ENCODE measurements at regions not wholly inside any gene's neighbourhood (a gene's known extent, or its start where the extent isn't known, plus 50 kb on each side); places are given as distances from the start of the nearest gene placed in this dataset.
"Not testable (repeated sequence)": the region's sequence is repeated elsewhere in the genome, so short reads cannot be mapped to it uniquely, and the experiment has no call there.

DNA sequence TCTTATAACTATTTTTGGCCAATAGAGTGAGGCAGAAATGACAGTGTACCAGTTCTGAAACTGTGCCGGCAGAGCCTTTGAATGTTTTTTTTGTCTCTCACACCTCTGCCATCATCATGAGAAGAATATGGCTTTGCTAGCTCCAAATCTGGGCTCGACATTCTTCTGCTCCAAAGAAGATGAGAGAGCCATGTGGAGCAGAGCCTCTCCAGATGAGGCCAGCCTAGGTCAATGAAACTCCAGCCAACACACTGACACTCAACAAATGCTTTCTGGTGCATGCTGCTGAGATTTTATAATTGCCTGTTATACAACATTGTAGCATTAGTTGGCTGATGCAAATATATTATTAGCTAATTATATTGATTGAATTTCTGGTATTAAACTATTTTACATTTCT, 154.7 kb downstream of the SLC38A4 start:
- H3K27ac ChIP-seq, result no peak overlapping the region
- DNase-seq (ENCODE audit: low read depth, low spot score), result no peak

- no peak for DNase-seq (ENCODE audit: low read depth, low spot score)
- H3K27ac ChIP-seq, result no peak overlapping the region
Measured at GRCh38 chr12:46670636-46671035, 155.2 kb downstream of the SLC38A4 start.

DNA sequence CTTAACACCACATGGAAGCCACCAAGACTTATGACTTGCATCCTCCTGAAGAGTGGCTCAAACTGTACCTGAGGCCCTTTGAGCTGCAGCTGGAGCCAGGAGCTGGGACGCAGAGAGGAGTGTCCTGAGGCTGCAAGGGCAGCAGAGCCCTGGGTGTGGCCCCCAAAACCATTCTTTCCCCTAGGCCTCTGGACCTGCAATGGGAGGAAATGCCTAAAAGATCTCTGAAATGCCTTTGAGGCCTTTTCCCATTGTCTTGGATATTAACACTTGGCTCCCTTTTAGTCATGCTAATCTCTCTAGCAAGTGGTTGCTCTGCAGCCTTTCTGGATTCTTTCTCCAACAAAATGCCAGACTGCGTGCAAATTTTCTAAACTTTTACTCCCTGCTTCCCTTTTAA, 156.1 kb downstream of the SLC38A4 start:
- H3K27ac ChIP-seq, result no peak overlapping the region
- DNase-seq (ENCODE audit: low read depth, low spot score), result no peak

DNA sequence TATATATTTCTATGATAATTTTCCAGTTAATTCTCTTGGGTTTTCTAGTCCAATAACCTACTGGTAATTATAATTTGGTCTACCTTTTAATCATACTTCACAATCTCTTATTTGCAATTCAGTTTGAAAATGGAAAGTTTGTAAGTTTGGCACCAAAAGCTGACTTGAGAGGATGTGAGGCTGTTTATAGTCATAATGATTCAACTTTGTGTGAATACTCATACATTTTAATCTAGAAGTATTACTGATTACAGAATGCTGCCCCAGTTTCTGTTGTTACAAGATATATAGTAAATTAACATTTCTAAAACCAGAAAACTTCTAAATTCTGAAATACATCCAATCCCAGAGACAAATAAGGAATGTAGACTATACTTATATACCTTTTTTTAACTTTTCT, 158.2 kb downstream of the SLC38A4 start:
- no peak for DNase-seq (ENCODE audit: low read depth, low spot score)
- peak overlapping the region; percentile 89 for H3K27ac ChIP-seq

DNA sequence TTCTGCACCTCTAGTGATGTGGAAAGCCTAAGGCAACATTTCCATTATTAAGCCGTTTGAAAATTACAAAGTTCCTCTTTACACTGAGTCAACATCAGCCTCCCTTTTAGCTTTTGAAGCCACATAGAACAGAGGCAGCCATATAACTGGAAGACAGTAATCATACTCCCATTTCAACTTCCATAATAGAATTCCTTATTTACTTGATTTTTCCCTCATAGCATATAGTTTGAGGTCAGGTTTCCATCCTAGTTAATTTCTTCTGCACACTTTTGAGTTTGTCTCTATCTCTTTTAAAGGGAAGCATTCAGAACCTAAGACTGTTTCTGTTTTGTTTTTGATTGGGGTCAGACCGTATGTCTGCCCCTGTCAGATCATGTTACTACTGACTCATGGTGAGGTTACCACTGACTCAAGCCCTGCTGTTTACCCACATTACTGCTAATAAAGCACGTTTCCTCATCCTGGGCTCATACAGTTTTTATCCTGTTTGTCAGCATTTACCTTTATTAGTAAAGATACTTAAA, 161.0 kb downstream of the SLC38A4 start:
- peak; percentile 88 for DNase-seq (ENCODE audit: low read depth, low spot score)
- peak overlapping the region; percentile 89 for H3K27ac ChIP-seq

DNA sequence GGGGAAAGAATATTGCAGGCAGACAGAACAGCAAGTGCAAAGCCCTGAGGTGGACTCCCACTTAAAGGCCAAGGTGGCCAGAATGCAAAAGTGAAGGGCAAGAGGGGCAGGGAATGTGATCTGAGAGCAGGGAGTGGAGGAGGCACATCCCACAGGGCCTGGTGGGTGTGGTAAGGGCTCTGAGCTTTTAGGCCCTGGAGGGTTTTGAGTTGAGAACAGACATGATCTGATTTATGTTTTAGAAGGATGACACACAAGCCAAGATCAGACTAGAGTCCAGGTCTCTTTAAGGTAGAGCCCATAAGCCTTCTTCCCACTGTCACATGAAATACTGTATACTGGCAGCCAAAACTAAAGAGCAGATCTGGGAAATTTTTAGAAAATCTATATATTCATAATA, 162.5 kb downstream of the SLC38A4 start:
- H3K27ac ChIP-seq, result peak overlapping the region; percentile 89
- no peak for DNase-seq (ENCODE audit: low read depth, low spot score)

DNA sequence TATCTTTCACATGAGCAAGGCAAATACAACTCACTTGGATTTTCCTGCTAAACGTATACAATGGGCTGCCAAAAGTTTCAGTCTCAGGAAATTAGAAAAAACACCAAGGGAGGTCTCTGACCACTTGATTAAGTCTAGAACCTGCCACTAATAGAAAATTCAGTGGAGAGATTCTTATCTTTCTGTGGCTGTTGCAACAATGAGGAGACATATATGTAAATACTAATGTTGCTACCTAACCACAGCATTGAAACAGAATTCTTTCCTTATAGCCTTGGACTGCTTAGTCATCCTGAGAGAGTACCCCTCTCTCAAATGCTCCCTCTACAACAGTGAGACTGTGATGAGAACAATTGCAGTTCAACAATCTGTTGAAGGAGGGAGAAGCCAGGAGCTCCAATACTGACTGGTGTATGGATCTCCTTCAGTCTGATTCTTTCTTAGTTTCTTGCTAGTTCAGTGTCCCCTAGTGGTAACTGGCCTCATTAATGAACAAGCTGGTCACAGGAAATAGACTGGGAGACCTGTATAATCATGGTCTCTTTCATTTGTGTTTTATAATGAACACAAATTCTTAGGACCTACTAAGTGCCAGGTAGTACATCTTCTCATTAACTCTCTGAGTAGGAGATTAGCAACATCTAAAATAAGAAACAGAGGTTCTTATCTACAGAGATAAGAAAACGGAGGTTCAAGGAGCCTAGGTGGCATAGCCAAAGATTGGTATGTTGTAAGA, 164.5 kb downstream of the SLC38A4 start:
- H3K27ac ChIP-seq, result peak overlapping the region; percentile 89
- no peak for DNase-seq (ENCODE audit: low read depth, low spot score)

GRCh38 chr12:46660719-46661109, 165.1 kb downstream of the SLC38A4 start:
- no peak for DNase-seq (ENCODE audit: low read depth, low spot score)
- H3K27ac ChIP-seq, result peak overlapping the region; percentile 89

- DNase-seq (ENCODE audit: low read depth, low spot score), result no peak
- H3K27ac ChIP-seq, result peak overlapping the region; percentile 89
Measured at GRCh38 chr12:46660276-46660675, 165.5 kb downstream of the SLC38A4 start.

- H3K27ac ChIP-seq, result peak overlapping the region; percentile 89
Measured at GRCh38 chr12:46659824-46660223, 166.0 kb downstream of the SLC38A4 start.

GRCh38 chr12:46659032-46659650, 166.7 kb downstream of the SLC38A4 start:
- H3K27ac ChIP-seq, result peak overlapping the region; percentile 89
- no peak for DNase-seq (ENCODE audit: low read depth, low spot score)

More at GRCh38 chr12:46659824-46660223, 166.0 kb downstream of the SLC38A4 start:
- DNase-seq (ENCODE audit: low read depth, low spot score), result no peak

DNA sequence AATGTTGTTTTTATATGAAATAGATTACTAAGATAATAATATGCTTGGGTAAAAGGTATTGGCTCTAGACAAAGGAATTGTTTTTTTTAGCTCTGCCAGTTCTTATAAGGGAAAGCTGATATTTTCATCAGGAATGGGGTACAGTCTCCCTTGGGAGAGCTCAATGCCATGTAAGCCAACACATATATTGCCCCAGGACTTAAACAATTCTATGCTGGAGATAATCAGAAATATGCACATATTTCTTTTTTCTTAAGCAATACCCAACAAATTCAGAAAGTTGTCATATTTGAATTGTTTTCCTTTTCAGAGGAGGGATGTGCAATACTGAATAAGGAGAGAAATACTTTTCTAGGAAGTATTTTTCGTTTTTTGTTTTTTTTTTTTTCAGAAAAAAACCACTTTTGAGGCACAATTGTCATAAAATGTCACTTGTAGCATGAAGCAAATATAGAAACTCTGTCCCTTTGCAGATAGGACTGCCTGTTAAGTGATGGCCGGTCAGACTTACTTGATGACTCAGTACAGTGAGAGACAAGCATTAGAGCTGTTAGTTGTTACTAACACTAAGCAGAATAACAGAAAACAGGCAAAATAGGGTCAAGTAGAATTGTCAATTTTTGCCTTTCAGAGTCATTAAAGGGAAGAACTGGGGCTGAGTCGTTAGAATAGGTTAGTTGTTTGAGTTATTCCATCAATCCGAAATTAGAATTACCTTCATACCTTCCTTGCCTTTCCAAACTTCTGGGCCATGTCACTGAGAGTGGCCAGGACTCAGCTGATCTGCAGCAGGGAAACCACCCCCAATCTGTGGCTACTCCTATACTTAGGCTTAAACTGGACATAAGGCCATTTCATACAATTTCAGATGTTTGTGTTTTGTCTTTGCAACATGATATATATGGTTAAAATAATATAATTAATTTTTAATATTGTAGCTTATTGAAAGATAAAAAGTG, 168.1 kb downstream of the SLC38A4 start:
- DNase-seq (ENCODE audit: low read depth, low spot score), result no peak
- H3K27ac ChIP-seq, result no peak overlapping the region

- DNase-seq (ENCODE audit: low read depth, low spot score); H3K27ac ChIP-seq: not testable (repeated sequence)
Measured at GRCh38 chr12:46655984-46656383, 169.8 kb downstream of the SLC38A4 start.

DNA sequence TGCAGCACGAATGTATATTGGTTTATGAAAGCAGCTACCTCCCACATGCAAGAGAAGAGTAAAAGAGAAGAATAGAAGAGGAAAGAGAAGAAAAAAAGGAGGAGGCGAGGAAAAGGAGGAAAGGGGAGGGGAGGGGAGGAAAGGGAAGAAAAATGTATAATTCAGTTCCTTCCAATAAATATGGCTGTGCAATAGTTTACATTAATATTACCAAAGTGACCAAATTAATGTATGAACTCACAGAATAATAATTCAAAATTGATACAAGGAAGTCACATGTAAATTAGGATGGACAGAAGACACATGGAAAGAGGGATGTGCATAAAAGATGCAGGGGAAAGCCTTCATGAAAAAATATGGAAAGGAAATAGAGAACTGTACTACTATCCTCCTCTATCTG, 172.5 kb downstream of the SLC38A4 start:
- no peak overlapping the region for H3K27ac ChIP-seq
- no peak for DNase-seq (ENCODE audit: low read depth, low spot score)

DNA sequence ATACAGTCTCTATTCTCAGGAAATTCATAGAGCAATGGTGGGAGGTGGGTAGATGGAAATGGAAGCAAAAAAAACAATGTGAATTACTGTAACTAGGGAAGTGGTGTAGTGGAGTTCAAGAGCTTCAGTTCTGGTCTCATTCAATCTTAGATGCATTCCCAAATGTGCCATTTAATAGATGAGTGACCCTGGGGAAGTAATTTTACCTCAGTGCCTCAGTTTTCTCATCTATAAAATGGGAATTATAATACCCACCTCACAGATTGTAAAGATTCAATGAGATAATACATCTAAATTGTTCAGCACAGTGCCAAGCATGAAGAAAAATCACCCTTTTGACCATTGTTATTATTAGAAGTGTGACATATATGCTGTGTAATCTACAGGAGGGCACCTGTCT, 173.1 kb downstream of the SLC38A4 start:
- DNase-seq (ENCODE audit: low read depth, low spot score), result no peak
- no peak overlapping the region for H3K27ac ChIP-seq

DNA sequence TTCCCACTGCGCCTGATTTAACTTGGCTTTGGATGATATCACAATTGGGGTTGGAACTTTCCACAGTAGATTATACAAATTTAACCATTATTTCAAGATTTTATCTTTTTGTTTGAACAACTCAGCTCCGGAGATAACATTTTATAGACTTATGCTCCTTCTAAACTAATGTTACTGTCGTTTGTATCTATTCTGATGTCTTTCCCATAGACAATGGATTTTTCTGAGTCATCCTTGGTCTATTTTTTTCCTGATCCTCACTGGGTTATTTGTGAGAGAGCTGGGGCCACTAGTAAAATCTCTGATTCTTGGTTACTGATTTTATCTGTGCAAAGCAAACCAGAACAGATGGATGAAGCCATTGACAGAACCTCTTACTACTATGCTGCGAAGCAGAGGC, 175.1 kb downstream of the SLC38A4 start:
- no peak for DNase-seq (ENCODE audit: low read depth, low spot score)
- H3K27ac ChIP-seq, result no peak overlapping the region

DNA sequence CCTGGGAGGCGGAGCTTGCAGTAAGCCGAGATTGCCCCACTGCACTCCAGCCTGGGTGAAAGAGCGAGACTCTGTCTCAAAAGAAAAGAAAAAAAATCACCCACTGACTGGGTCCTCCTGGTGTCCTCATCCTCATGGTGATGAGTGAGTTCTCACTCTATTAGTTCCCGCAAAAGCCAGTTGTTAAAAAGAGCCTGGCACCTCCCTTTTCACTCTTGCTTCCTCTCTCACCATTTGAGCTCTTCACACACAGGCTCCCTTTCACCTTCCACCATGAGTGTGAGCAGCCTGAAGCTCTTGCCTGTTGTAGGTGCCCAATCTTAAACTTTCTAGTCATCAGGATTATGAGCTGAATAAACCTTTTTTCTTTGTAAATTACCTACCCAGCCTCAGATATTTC, 176.4 kb downstream of the SLC38A4 start:
- no peak for DNase-seq (ENCODE audit: low read depth, low spot score)
- no peak overlapping the region for H3K27ac ChIP-seq

GRCh38 chr12:46647034-46647433, 178.8 kb downstream of the SLC38A4 start:
- no peak overlapping the region for H3K27ac ChIP-seq

GRCh38 chr12:46641649-46642048, 184.1 kb downstream of the SLC38A4 start:
- H3K27ac ChIP-seq; DNase-seq (ENCODE audit: low read depth, low spot score): not testable (repeated sequence)

More at GRCh38 chr12:46647034-46647433, 178.8 kb downstream of the SLC38A4 start:
- no peak for DNase-seq (ENCODE audit: low read depth, low spot score)

GRCh38 chr12:46635818-46636217, 190.0 kb downstream of the SLC38A4 start:
- H3K27ac ChIP-seq, result no peak overlapping the region
- DNase-seq (ENCODE audit: low read depth, low spot score), result no peak
